Ovary (tissue), 7 donors: ENCODE measurements at regions not wholly inside any gene's neighbourhood (a gene's known extent, or its start where the extent isn't known, plus 50 kb on each side); places are given as distances from the start of the nearest gene placed in this dataset.

ENCODE experiments used
- DNase-seq, 5 donors: peaks; one replicate each; pipeline ENCODE4 v3.0.0-alpha.2; 2019 to 2020
- H3K27ac ChIP-seq, 2 donors: fragments of 200-600 bp; one replicate each; pipeline versions ENCODE4 v1.5.1 to v1.8.0; 2019 to 2022
- H3K27me3 ChIP-seq: fragments of 200-600 bp; one replicate; pipeline ENCODE4 v1.8.0; 2022
- H3K36me3 ChIP-seq: fragments of 200-600 bp; sonication (generic); one replicate; pipeline ENCODE4 v1.5.1; 2019
- H3K4me1 ChIP-seq: one replicate; pipeline ENCODE4 v1.8.1; 2013; ENCODE audit warnings: mild to moderate bottlenecking, moderate library complexity; ENCODE audit not compliant: insufficient read depth
- H3K4me3 ChIP-seq: fragments of 200-600 bp; sonication (generic); one replicate; pipeline ENCODE4 v1.5.1; 2017
- H3K9me3 ChIP-seq, 2 donors: fragments of 200-600 bp in 1 of 2; sonication (generic) in 1 of 2; one replicate each; pipeline versions ENCODE4 v1.5.1 to v1.8.1; 2013 to 2019; ENCODE audit warnings: mild to moderate bottlenecking in 1 of 2, moderate library complexity in 1 of 2
- EP300 ChIP-seq: sonication (generic); formaldehyde crosslinking; IDR thresholded peaks from one replicate; pipeline ENCODE4 v1.6.1; 2017; ENCODE audit warnings: antibody characterized with exemption
- POLR2A ChIP-seq: fragments of 450-650 bp; IDR thresholded peaks from one replicate; pipeline ENCODE4 v1.6.1; 2017; ENCODE audit warnings: antibody characterized with exemption, mild to moderate bottlenecking, moderate library complexity
- WGBS, 3 donors: extraction: QIAGEN DNeasy Blood & Tissue Kit in 1 of 3; methylation state at CpG; one replicate each; pipeline versions ENCODE4 v1.1.5 to v1.1.7; 2013 to 2017; 5-methylcytosine and 5-hydroxymethylcytosine counted together
- intact Hi-C, 4 donors: fragments of 100-400 bp; cut with DNase I; formaldehyde crosslinking; loops; one replicate each; pipeline versions ENCODE4 v1.11.0 to v1.15.1; 2022 to 2023
- TF ChIP-seq, protein P1 (sequence below), 3 donors: fragments of 450-650 bp in 2 of 3; fragments of 200-600 bp in 1 of 3; IDR thresholded peaks; one replicate each; pipeline versions ENCODE4 v1.5.1 to v1.8.0; 2016 to 2022; ENCODE audit warnings: antibody characterized with exemption in 3 of 3, mild to moderate bottlenecking in 1 of 3
- donor health status: DM: no; HTN: no; CAD: no; lungs with moderate emphysema.
- donor health status: DM: no; HTN: no; CAD: no.
- donor health status: Bipolar disorder and iron deficiency.
- donor health status: DM: no; HTN: no; CAD: no.
- donor health status: DM: yes; HTN: yes; CAD: no.

DNA sequence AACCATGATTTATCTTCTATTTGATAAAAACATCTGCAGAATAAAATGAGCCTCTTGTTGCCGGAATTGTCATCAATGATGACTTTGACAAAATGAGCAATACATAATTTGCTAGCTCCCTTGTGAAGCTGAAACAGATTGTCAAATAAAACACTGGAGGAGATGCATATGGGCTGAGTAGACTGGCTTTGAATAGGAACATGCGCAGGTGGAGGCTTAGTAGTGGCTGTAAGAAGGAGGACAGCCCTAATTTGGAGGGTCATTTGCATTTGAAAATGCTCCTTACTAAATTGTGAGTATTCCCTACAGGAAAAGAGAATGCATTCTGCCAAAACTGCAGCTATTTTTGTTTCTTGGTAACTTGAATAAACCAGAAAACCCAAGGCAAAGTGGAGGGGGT, 329.1 kb downstream of the PPARGC1A start:
- H3K27ac ChIP-seq, result no peak overlapping the region
- no peak for DNase-seq
- H3K9me3 ChIP-seq, result no peaks in the 10 kb centered on the region
- TF ChIP-seq EP300 (no peak), POLR2A (no peak)
- TF ChIP-seq, protein P1, sequence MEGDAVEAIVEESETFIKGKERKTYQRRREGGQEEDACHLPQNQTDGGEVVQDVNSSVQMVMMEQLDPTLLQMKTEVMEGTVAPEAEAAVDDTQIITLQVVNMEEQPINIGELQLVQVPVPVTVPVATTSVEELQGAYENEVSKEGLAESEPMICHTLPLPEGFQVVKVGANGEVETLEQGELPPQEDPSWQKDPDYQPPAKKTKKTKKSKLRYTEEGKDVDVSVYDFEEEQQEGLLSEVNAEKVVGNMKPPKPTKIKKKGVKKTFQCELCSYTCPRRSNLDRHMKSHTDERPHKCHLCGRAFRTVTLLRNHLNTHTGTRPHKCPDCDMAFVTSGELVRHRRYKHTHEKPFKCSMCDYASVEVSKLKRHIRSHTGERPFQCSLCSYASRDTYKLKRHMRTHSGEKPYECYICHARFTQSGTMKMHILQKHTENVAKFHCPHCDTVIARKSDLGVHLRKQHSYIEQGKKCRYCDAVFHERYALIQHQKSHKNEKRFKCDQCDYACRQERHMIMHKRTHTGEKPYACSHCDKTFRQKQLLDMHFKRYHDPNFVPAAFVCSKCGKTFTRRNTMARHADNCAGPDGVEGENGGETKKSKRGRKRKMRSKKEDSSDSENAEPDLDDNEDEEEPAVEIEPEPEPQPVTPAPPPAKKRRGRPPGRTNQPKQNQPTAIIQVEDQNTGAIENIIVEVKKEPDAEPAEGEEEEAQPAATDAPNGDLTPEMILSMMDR (IDR thresholded peaks at IDR 0.05), result no peak
- WGBS, 3 donors, result 81 to 87% (median 86%) methylated on average over 2 of the region's 2 CpGs
- no peaks in the 10 kb centered on the region for H3K4me1 ChIP-seq
- H3K4me3 ChIP-seq, result no peak overlapping the region
- no peaks in the 10 kb centered on the region for H3K27me3 ChIP-seq
- no peaks in the 10 kb centered on the region for H3K36me3 ChIP-seq
- intact Hi-C loops, result no loop called here

DNA sequence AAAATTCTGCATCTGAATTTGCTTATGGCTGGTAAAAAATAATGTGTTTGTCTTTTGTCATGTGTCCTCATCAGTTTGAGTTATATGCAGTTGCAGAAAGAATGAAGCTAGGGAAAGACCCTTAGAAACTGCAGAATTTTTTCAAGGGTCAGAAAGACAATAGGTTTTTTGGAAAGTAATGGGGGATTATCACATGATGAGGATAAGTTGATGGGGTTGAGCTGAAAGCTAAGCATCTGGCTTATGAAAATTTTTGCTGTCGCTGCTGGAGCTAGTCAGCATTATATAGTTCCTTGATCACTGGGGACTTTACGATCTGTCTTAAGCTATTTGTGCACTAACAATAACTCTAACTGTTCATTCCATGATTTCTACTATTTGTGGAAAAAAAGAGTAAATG, 331.7 kb downstream of the PPARGC1A start:
- no peak for TF ChIP-seq EP300
- TF ChIP-seq, protein P1 (IDR thresholded peaks at IDR 0.05), result no peak
- TF ChIP-seq POLR2A, result no peak
- Histone ChIP-seq H3K4me3 (no peak overlapping the region), H3K4me1 (no peaks in the 10 kb centered on the region), H3K36me3 (no peaks in the 10 kb centered on the region), H3K27me3 (no peaks in the 10 kb centered on the region), H3K9me3 (no peaks in the 10 kb centered on the region), H3K27ac (no peak overlapping the region)
- intact Hi-C loops, result no loop called here
- 76 to 79% (median 78%) methylated on average over 2 of the region's 2 CpGs for WGBS, 3 donors
- DNase-seq, result no peak

DNA sequence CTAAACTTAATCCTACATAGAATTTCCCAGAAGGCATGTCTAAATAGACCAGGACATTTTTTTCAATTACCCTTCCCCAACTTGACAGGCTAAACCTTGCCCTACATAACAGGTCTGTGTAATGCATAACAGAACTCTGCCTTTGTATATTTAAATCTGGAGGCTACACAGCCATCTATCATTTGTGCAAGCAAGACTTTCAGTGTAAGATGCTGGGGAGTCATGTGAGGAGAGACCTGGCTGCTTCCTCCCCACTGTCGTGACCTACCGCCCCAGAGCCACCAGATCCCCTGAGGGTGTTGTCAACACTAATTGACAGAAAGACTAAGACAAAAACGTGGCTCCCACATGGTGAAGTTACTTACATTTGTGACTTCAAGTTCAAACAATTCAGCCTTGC, 342.2 kb downstream of the PPARGC1A start:
- no peak for DNase-seq
- Histone ChIP-seq H3K27ac (no peak overlapping the region), H3K36me3 (no peaks in the 10 kb centered on the region), H3K27me3 (no peaks in the 10 kb centered on the region), H3K4me3 (no peak overlapping the region), H3K4me1 (no peaks in the 10 kb centered on the region), H3K9me3 (no peaks in the 10 kb centered on the region)
- TF ChIP-seq POLR2A (no peak), EP300 (no peak)
- intact Hi-C loops, result no loop called here
- 55 to 70% (median 63%) methylated on average over 3 of the region's 3 CpGs for WGBS, 3 donors

DNA sequence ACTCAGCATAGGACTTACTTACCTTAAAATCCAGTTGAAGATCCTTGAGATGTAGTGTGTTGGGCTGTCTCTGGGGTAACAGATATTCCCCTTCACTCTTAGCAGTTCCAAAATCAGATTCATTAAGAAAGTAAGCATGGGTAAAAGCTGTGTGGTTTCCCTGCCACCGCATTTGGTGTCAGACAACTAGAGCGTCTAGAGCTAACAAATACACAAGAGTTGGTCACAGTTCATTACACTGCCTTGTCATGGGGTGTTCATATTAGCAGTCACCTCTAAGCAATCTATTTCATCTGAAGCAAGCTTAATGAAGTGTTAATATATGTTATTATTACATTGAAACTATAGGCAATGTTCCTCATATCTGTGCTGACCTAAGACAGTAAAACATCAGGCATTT, 342.8 kb downstream of the PPARGC1A start:
- H3K9me3 ChIP-seq, result no peaks in the 10 kb centered on the region
- H3K4me3 ChIP-seq, result no peak overlapping the region
- no peak for TF ChIP-seq EP300
- TF ChIP-seq, protein P1 (IDR thresholded peaks at IDR 0.05), result no peak
- no peak for TF ChIP-seq POLR2A
- H3K36me3 ChIP-seq, result no peaks in the 10 kb centered on the region
- H3K27ac ChIP-seq, result no peak overlapping the region
- H3K4me1 ChIP-seq, result no peaks in the 10 kb centered on the region
- intact Hi-C loops, result no loop called here
- WGBS, 3 donors, result 89 to 94% (median 92%) methylated on average over 2 of the region's 2 CpGs
- no peak for DNase-seq
- H3K27me3 ChIP-seq, result no peaks in the 10 kb centered on the region

DNA sequence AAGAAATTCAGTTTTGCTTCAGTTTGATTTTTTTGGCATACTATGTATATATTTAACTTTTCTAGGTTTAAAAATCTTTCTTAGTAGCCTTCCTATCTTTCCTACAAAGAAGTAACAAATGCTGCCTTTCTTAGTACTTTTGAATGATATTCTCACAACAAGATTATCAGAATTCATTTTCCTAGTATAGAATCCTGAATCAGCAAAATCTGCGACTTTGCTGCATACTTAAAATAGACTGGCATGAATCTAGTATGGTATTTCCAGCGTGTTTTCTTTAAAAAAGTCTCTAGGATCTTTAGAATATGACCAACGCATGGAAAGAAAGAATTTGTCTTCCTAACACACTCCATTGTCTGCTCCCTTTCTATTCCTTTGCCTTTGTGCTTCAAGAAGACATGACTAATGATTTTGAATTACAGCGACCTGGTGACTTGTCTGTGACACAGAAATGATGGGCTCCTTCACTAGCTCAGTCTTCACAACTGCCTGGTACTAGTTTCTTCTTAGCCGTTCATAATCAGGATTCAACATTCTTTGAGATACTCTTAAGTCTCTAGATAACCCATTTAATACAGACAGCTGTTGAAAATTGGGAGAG, 349.8 kb downstream of the PPARGC1A start:
- intact Hi-C loops, result no loop called here
- H3K9me3 ChIP-seq, result no peaks in the 10 kb centered on the region
- no peak for TF ChIP-seq POLR2A
- TF ChIP-seq, protein P1 (IDR thresholded peaks at IDR 0.05), result no peak
- no peak for TF ChIP-seq EP300
- H3K27me3 ChIP-seq, result no peaks in the 10 kb centered on the region
- DNase-seq, result no peak
- H3K4me1 ChIP-seq, result no peaks in the 10 kb centered on the region
- no peak overlapping the region for H3K27ac ChIP-seq
- no peaks in the 10 kb centered on the region for H3K36me3 ChIP-seq
- 59 to 73% (median 67%) methylated on average over 5 of the region's 5 CpGs for whole genome bisulfite sequencing, 3 donors
- H3K4me3 ChIP-seq, result no peak overlapping the region
